GM23338 (cell line): ENCODE measurements at regions not wholly inside any gene's neighbourhood (a gene's known extent, or its start where the extent isn't known, plus 50 kb on each side); places are given as distances from the start of the nearest gene placed in this dataset.

ENCODE experiments used
- EZH2 ChIP-seq: fragments of 200-600 bp; sonication (generic); IDR thresholded peaks from one replicate; pipeline ENCODE4 v1.8.0; 2017; ENCODE audit warnings: antibody characterized with exemption, mild to moderate bottlenecking, low read depth; ENCODE audit not compliant: unreplicated experiment
- POLR2AphosphoS5 ChIP-seq: IDR thresholded peaks from 2 replicates; pipeline ENCODE4 v1.6.1; 2016; ENCODE audit warnings: antibody characterized with exemption, low read depth
- REST ChIP-seq: IDR thresholded peaks from one replicate; pipeline ENCODE4 v1.6.1; 2018; ENCODE audit warnings: antibody characterized with exemption; ENCODE audit not compliant: unreplicated experiment
- STAT1 ChIP-seq: IDR thresholded peaks from one replicate; pipeline ENCODE4 v1.6.1; 2016; ENCODE audit warnings: antibody characterized with exemption; ENCODE audit not compliant: unreplicated experiment
- TF ChIP-seq, protein P1 (sequence below), 2 experiments: fragments of 200-600 bp in 1 of 2; sonication (generic) in 1 of 2; conservative IDR thresholded peaks; 2 replicates each; pipeline versions ENCODE4 v1.5.1 to v1.6.1; 2016 to 2017; ENCODE audit warnings: antibody characterized with exemption in 2 of 2, low read depth in 2 of 2, mild to moderate bottlenecking in 2 of 2, moderate library complexity in 1 of 2

DNA sequence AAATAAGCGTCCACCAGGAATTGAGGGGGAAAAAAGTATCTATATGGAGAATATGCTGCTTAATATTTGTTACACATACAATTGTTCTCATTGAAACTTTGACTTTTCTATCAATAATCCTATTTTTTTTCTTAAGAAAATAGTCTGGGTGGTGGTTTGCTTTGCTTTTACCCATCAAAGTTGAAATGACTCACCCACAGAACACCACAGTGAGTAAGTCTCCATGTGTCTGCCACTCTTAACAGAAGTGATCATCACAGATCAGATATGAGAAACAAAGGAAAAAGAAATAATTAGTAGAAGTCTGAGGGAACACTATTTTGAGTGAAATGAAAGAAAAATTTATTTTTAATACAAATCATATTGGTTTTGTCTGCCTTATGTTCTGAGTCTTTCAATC, 742.8 kb downstream of the CDH9 start:
- TF ChIP-seq, protein P1, sequence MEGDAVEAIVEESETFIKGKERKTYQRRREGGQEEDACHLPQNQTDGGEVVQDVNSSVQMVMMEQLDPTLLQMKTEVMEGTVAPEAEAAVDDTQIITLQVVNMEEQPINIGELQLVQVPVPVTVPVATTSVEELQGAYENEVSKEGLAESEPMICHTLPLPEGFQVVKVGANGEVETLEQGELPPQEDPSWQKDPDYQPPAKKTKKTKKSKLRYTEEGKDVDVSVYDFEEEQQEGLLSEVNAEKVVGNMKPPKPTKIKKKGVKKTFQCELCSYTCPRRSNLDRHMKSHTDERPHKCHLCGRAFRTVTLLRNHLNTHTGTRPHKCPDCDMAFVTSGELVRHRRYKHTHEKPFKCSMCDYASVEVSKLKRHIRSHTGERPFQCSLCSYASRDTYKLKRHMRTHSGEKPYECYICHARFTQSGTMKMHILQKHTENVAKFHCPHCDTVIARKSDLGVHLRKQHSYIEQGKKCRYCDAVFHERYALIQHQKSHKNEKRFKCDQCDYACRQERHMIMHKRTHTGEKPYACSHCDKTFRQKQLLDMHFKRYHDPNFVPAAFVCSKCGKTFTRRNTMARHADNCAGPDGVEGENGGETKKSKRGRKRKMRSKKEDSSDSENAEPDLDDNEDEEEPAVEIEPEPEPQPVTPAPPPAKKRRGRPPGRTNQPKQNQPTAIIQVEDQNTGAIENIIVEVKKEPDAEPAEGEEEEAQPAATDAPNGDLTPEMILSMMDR (conservative IDR thresholded peaks at IDR 0.05; ENCODE audit: low read depth in 2 of 2): no peak
- TF ChIP-seq STAT1 (no peak), POLR2AphosphoS5 (no peak), EZH2 (no peak), REST (no peak)
